Astrocyte (in vitro differentiated cells and primary cell): ENCODE measurements at regions not wholly inside any gene's neighbourhood (a gene's known extent, or its start where the extent isn't known, plus 50 kb on each side); places are given as distances from the start of the nearest gene placed in this dataset.
"Not testable (repeated sequence)": the region's sequence is repeated elsewhere in the genome, so short reads cannot be mapped to it uniquely, and the experiment has no call there.

Source experiments
- DNase-seq: peaks from one replicate; pipeline ENCODE4 v3.0.0-alpha.2; 2010; ENCODE audit warnings: low read depth
- FAIRE-seq: peaks from 2 replicates; lab custom pipeline; 2011; peaks lifted over from hg19 to GRCh38; lab: Jason Lieb, UNC
- H2AFZ ChIP-seq: 2 replicates; pipeline ENCODE4 v1.6.0; 2012; ENCODE audit warnings: low read depth, low read length, inconsistent platforms
- H3K27ac ChIP-seq: 2 replicates; pipeline ENCODE4 v1.5.1; 2011; ENCODE audit warnings: low read depth, low read length, inconsistent platforms
- H3K27me3 ChIP-seq: 2 replicates; pipeline ENCODE4 v1.6.0; 2011; ENCODE audit warnings: low read length, inconsistent platforms; ENCODE audit not compliant: insufficient read depth
- H3K36me3 ChIP-seq: 2 replicates; pipeline ENCODE4 v1.5.1; 2011; ENCODE audit warnings: low read length, inconsistent platforms; ENCODE audit not compliant: insufficient read depth
- H3K4me1 ChIP-seq: 2 replicates; pipeline ENCODE4 v1.5.1; 2011; ENCODE audit warnings: low read length, inconsistent platforms; ENCODE audit not compliant: insufficient read depth
- H3K4me2 ChIP-seq: 2 replicates; pipeline ENCODE4 v1.6.0; 2012; ENCODE audit warnings: low read length, inconsistent platforms
- H3K4me3 ChIP-seq: 2 replicates; pipeline ENCODE4 v1.5.1; 2011; ENCODE audit warnings: low read depth, mild to moderate bottlenecking, low read length, inconsistent platforms; ENCODE audit not compliant: insufficient read depth
- H3K79me2 ChIP-seq: 2 replicates; pipeline ENCODE4 v1.6.0; 2012; ENCODE audit warnings: mild to moderate bottlenecking, low read length, inconsistent platforms; ENCODE audit not compliant: insufficient read depth
- H3K9ac ChIP-seq: 2 replicates; pipeline ENCODE4 v1.6.0; 2012; ENCODE audit warnings: mild to moderate bottlenecking, low read length, inconsistent platforms
- H3K9me3 ChIP-seq: 2 replicates; pipeline ENCODE4 v1.5.1; 2012; ENCODE audit warnings: low read depth, mild to moderate bottlenecking, low read length, inconsistent platforms; ENCODE audit not compliant: insufficient read depth
- H4K20me1 ChIP-seq: 2 replicates; pipeline ENCODE4 v1.6.0; 2012; ENCODE audit warnings: low read length, inconsistent platforms; ENCODE audit not compliant: insufficient read depth
- H3K27ac Mint-ChIP-seq: one replicate; pipeline ENCODE4 v1.8.0; 2021; ENCODE audit warnings: mild to moderate bottlenecking, mixed read lengths; ENCODE audit not compliant: unreplicated experiment
- H3K27me3 Mint-ChIP-seq: one replicate; pipeline ENCODE4 v1.8.0; 2021; ENCODE audit warnings: low read depth, mixed read lengths; ENCODE audit not compliant: unreplicated experiment
- H3K36me3 Mint-ChIP-seq: one replicate; pipeline ENCODE4 v1.8.0; 2021; ENCODE audit warnings: low read depth, mixed read lengths; ENCODE audit not compliant: unreplicated experiment
- H3K4me1 Mint-ChIP-seq: one replicate; pipeline ENCODE4 v1.8.0; 2021; ENCODE audit warnings: low read depth, mixed read lengths; ENCODE audit not compliant: unreplicated experiment
- H3K4me3 Mint-ChIP-seq: one replicate; pipeline ENCODE4 v1.8.0; 2021; ENCODE audit warnings: mild to moderate bottlenecking, moderate library complexity, mixed read lengths; ENCODE audit not compliant: unreplicated experiment
- H3K9me3 Mint-ChIP-seq: one replicate; pipeline ENCODE4 v1.8.0; 2021; ENCODE audit warnings: mild to moderate bottlenecking, mixed read lengths; ENCODE audit not compliant: unreplicated experiment
- EZH2 ChIP-seq: IDR thresholded peaks from 2 replicates; pipeline ENCODE4 v1.6.1; 2012; ENCODE audit warnings: mild to moderate bottlenecking, low read length, inconsistent platforms; ENCODE audit not compliant: insufficient read depth
- TF ChIP-seq, protein P1 (sequence below): IDR thresholded peaks from 2 replicates; pipeline ENCODE4 v1.5.1; 2011; ENCODE audit warnings: low read depth, mild to moderate bottlenecking, inconsistent platforms, low read length, moderate library complexity; ENCODE audit not compliant: insufficient read depth

DNA sequence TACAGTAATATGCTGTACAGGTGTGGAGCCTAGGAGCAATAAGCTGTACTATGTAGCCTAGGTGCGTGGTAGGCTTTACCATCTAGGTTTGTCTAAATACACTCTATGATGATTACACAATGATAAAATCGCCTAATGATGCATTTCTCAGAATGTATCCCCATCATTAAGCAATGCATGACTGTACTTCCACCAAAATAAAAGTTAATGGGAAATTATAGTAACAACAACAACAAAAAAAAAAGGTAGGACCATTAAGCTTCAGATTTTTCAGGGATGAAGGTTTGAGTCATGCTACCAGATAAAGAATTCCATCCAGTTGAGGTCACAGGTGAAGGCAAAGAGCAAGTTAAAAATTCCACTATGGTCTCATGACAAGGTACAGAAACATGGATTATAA lies 68.2 kb downstream of the MAGEA10 start:
- no peaks in the 10 kb centered on the region for H3K9me3 ChIP-seq
- H2AFZ ChIP-seq: no peak overlapping the region
- no peaks in the 10 kb centered on the region for H3K27me3 Mint-ChIP-seq
- no peaks in the 10 kb centered on the region for H3K27me3 ChIP-seq
- no peaks in the 10 kb centered on the region for H3K79me2 ChIP-seq
- no peak overlapping the region for H3K9ac ChIP-seq
- H3K4me3 ChIP-seq: no peak overlapping the region
- TF ChIP-seq EZH2: no peak
- TF ChIP-seq, protein P1, sequence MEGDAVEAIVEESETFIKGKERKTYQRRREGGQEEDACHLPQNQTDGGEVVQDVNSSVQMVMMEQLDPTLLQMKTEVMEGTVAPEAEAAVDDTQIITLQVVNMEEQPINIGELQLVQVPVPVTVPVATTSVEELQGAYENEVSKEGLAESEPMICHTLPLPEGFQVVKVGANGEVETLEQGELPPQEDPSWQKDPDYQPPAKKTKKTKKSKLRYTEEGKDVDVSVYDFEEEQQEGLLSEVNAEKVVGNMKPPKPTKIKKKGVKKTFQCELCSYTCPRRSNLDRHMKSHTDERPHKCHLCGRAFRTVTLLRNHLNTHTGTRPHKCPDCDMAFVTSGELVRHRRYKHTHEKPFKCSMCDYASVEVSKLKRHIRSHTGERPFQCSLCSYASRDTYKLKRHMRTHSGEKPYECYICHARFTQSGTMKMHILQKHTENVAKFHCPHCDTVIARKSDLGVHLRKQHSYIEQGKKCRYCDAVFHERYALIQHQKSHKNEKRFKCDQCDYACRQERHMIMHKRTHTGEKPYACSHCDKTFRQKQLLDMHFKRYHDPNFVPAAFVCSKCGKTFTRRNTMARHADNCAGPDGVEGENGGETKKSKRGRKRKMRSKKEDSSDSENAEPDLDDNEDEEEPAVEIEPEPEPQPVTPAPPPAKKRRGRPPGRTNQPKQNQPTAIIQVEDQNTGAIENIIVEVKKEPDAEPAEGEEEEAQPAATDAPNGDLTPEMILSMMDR: no peak
- peak; percentile 81 for FAIRE-seq
- no peak overlapping the region for H3K27ac ChIP-seq
- peaks cover 7% of the 10 kb centered on the region for H3K4me1 ChIP-seq
- no peaks in the 10 kb centered on the region for H4K20me1 ChIP-seq
- H3K4me3 Mint-ChIP-seq: no peak overlapping the region
- no peak overlapping the region for H3K4me2 ChIP-seq
- no peak overlapping the region for H3K27ac Mint-ChIP-seq
- H3K9me3 Mint-ChIP-seq: no peaks in the 10 kb centered on the region
- H3K4me1 Mint-ChIP-seq: peaks cover 9% of the 10 kb centered on the region
- peak; percentile 4 for DNase-seq
- no peaks in the 10 kb centered on the region for H3K36me3 ChIP-seq
- H3K36me3 Mint-ChIP-seq: no peaks in the 10 kb centered on the region

DNA sequence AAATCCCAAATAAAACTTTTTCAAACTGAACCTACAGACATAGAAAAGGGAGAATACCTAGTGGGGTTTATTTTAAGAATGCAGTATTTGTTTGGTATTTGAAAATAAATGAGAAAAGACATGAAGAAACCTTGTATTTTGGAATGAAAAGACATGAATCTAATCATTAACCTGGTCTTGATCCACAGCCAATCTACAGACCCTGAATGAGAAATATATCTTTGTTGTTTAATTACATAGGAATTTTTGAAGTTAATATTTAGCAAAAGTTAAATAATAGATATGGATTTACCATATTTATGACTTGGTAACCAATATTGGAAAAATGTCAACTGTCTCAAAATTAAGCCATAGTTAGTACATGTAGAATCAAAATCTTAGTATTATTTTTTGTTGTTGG lies 76.8 kb downstream of the MAGEA10 start:
- H3K27ac ChIP-seq: no peak overlapping the region
- H3K9me3 Mint-ChIP-seq: peaks cover 4% of the 10 kb centered on the region
- no peaks in the 10 kb centered on the region for H3K79me2 ChIP-seq
- no peaks in the 10 kb centered on the region for H3K9me3 ChIP-seq
- no peak overlapping the region for H3K4me3 ChIP-seq
- no peaks in the 10 kb centered on the region for H3K4me1 Mint-ChIP-seq
- no peaks in the 10 kb centered on the region for H3K27me3 Mint-ChIP-seq
- H3K4me2 ChIP-seq: no peak overlapping the region
- FAIRE-seq (no peak), DNase-seq (no peak)
- H3K4me1 ChIP-seq: no peaks in the 10 kb centered on the region
- H2AFZ ChIP-seq: no peak overlapping the region
- H3K27me3 ChIP-seq: no peaks in the 10 kb centered on the region
- H3K36me3 Mint-ChIP-seq: no peaks in the 10 kb centered on the region
- H4K20me1 ChIP-seq: no peaks in the 10 kb centered on the region
- H3K9ac ChIP-seq: no peak overlapping the region
- TF ChIP-seq, protein P1: no peak
- no peak for TF ChIP-seq EZH2
- no peak overlapping the region for H3K4me3 Mint-ChIP-seq
- no peak overlapping the region for H3K27ac Mint-ChIP-seq
- no peaks in the 10 kb centered on the region for H3K36me3 ChIP-seq

DNA sequence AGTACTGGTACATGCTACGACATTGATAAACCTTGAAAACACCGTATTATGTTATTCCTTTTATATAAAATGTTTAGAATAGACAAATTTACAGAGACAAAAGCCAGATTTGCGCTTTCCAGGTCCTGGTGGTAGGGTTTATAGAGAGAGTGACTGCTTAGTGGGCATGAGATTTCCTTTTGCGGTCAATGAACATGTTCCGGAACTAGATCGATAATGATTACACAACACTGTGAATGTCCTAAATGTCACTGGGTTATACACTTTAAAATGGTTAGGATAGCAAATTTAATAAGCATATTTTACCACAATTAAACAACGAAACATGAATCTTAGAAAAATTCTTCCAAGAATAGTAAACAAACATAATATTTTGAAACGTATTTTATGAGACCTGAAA lies 77.3 kb downstream of the MAGEA10 start:
- H3K4me2 ChIP-seq: no peak overlapping the region
- no peak overlapping the region for H3K9ac ChIP-seq
- no peak overlapping the region for H3K27ac ChIP-seq
- H3K36me3 ChIP-seq: no peaks in the 10 kb centered on the region
- DNase-seq: no peak
- no peak overlapping the region for H3K4me3 ChIP-seq
- no peaks in the 10 kb centered on the region for H3K4me1 Mint-ChIP-seq
- H3K27me3 Mint-ChIP-seq: no peaks in the 10 kb centered on the region
- no peak overlapping the region for H3K27ac Mint-ChIP-seq
- no peak overlapping the region for H3K4me3 Mint-ChIP-seq
- peaks cover 4% of the 10 kb centered on the region for H3K9me3 Mint-ChIP-seq
- no peaks in the 10 kb centered on the region for H3K4me1 ChIP-seq
- no peak overlapping the region for H2AFZ ChIP-seq
- H3K36me3 Mint-ChIP-seq: no peaks in the 10 kb centered on the region
- no peaks in the 10 kb centered on the region for H3K9me3 ChIP-seq
- H3K27me3 ChIP-seq: no peaks in the 10 kb centered on the region
- no peaks in the 10 kb centered on the region for H4K20me1 ChIP-seq
- TF ChIP-seq EZH2: no peak
- TF ChIP-seq, protein P1: no peak
- no peaks in the 10 kb centered on the region for H3K79me2 ChIP-seq
- FAIRE-seq: no peak

DNA sequence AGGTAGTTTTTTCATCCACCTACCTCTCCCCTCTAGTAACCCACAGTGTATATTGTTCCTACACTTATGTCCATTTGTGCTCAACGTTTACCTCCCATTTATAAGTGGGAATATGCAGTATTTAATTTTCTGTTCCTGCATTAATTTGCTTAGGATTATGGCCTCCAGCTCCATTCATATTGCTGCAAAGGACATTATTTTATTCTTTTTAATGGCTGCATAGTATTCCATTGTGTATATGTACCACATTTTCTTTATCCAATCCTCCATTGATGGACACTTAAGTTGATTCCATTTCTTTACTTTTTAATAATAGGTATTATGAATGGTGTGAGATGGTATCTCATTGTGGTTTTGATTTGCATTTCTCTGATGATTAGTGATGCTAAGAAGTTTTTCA lies 76.1 kb upstream of the GABRE start:
- not testable (repeated sequence) for H4K20me1 ChIP-seq, H3K9me3 Mint-ChIP-seq, H3K4me3 ChIP-seq, DNase-seq, H3K36me3 ChIP-seq, H3K4me2 ChIP-seq, H3K27me3 ChIP-seq, H3K36me3 Mint-ChIP-seq, H3K27ac ChIP-seq, H3K4me1 Mint-ChIP-seq, FAIRE-seq, H3K9me3 ChIP-seq, H2AFZ ChIP-seq, H3K4me1 ChIP-seq, H3K27me3 Mint-ChIP-seq, H3K9ac ChIP-seq, H3K4me3 Mint-ChIP-seq, H3K27ac Mint-ChIP-seq, H3K79me2 ChIP-seq
